Adrenal gland (tissue), 9 donors: ENCODE measurements at regions not wholly inside any gene's neighbourhood (a gene's known extent, or its start where the extent isn't known, plus 50 kb on each side); places are given as distances from the start of the nearest gene placed in this dataset.

ENCODE experiments used
- DNase-seq, 7 donors: peaks; one replicate each; pipeline ENCODE4 v3.0.0-alpha.2; 2019 to 2020
- H3K27ac ChIP-seq, 5 donors: fragments of 200-600 bp; sonication (generic) in 4 of 5; 1 replicate in 3 of 5; 2 replicates in 2 of 5; pipeline versions ENCODE4 v1.5.1 to v1.8.0; 2016 to 2020; ENCODE audit warnings: mild to moderate bottlenecking in 1 of 5
- H3K27me3 ChIP-seq: fragments of 200-600 bp; 2 replicates; pipeline ENCODE4 v1.8.0; 2021
- H3K36me3 ChIP-seq, 2 donors: fragments of 200-600 bp; replicated peaks in 1 of 2; 1 replicate in 1 of 2; 2 replicates in 1 of 2; pipeline versions ENCODE4 v1.5.1 to v1.8.0; 2018 to 2022
- H3K4me1 ChIP-seq, 2 donors: fragments of 200-600 bp; replicated peaks in 1 of 2; 1 replicate in 1 of 2; 2 replicates in 1 of 2; pipeline versions ENCODE4 v1.5.1 to v1.8.0; 2018 to 2021
- H3K4me3 ChIP-seq, 4 donors: fragments of 200-600 bp; sonication (generic) in 3 of 4; one replicate each; pipeline ENCODE4 v1.5.1; 2016 to 2018
- H3K9me3 ChIP-seq, 3 donors: fragments of 200-600 bp; sonication (generic) in 1 of 3; replicated peaks in 1 of 3; 1 replicate in 2 of 3; 2 replicates in 1 of 3; pipeline versions ENCODE4 v1.5.1 to v1.8.0; 2016 to 2021
- CTCF ChIP-seq, 6 experiments: fragments of 450-650 bp in 4 of 6; fragments of 200-600 bp in 2 of 6; sonication (generic) in 1 of 6; IDR thresholded peaks; 1 replicate in 5 of 6; 2 replicates in 1 of 6; pipeline versions ENCODE4 v1.5.1 to v1.8.0; 2016 to 2021; ENCODE audit warnings: antibody characterized with exemption in 6 of 6, mild to moderate bottlenecking in 2 of 6, moderate library complexity in 1 of 6
- POLR2A ChIP-seq, 2 donors: fragments of 450-650 bp; IDR thresholded peaks; one replicate each; pipeline ENCODE4 v1.6.1; 2017; ENCODE audit warnings: antibody characterized with exemption in 2 of 2, mild to moderate bottlenecking in 2 of 2, moderate library complexity in 1 of 2
- WGBS, 4 donors: extraction: QIAGEN DNeasy Blood & Tissue Kit in 2 of 4; methylation state at CpG; one replicate each; pipeline versions ENCODE4 v1.1.5 to v1.1.7; 2013 to 2017; 5-methylcytosine and 5-hydroxymethylcytosine counted together
- intact Hi-C, 2 donors: fragments of 100-400 bp; cut with DNase I; formaldehyde crosslinking; loops; one replicate each; pipeline versions ENCODE4 v1.14.1 to v1.15.0; 2022 to 2023
- donor health status: healthy with polysubstance abuse.
- donor health status: Bipolar disorder and iron deficiency.
- donor health status: DM: yes; HTN: yes; CAD: no.
- donor health status: DM: no; HTN: no; CAD: no.
- donor health status: DM: no; HTN: no; CAD: no.

- Histone ChIP-seq H3K27ac (no peak overlapping the region), H3K4me1 (no peaks in the 10 kb centered on the region), H3K4me3 (no peak overlapping the region), H3K9me3 (no peaks in the 10 kb centered on the region), H3K36me3 (no peaks in the 10 kb centered on the region), H3K27me3 (no peaks in the 10 kb centered on the region)
- TF ChIP-seq CTCF (IDR thresholded peaks at IDR 0.05) (no peak), POLR2A (IDR thresholded peaks at IDR 0.05) (no peak)
- DNase-seq: no peak
- intact Hi-C loops: no loop called here
- 51 to 61% (median 58%) methylated on average over 5 of the region's 5 CpGs for WGBS, 4 donors
Observed at GRCh38 chr10:35705051-35705450, 63.0 kb upstream of the FZD8 start.

DNA sequence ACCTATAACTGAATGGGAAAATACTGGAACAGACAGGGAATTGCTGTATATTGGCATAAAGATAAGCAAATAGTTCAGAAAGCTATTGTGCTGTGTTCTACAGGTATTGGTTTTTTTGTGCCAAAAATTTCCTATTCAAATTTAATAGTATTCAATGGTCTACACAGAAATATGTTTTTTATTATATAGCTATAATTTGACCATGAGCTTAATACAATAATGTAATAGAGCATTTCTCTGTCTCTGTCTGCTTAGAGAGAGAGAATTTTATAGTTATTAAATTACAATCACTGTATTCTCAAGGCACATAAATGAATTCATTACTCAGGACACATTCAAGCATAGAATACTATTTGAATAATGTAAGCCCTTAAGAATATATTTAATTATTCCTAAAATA is 62.3 kb upstream of the FZD8 start:
- Histone ChIP-seq H3K9me3 (no peaks in the 10 kb centered on the region), H3K4me3 (no peak overlapping the region), H3K36me3 (no peaks in the 10 kb centered on the region), H3K27ac (no peak overlapping the region), H3K27me3 (no peaks in the 10 kb centered on the region), H3K4me1 (no peaks in the 10 kb centered on the region)
- intact Hi-C loops: no loop called here
- TF ChIP-seq POLR2A (IDR thresholded peaks at IDR 0.05): no peak
- TF ChIP-seq CTCF (IDR thresholded peaks at IDR 0.05): no peak
- no peak for DNase-seq

GRCh38 chr10:35700487-35700882 is 58.4 kb upstream of the FZD8 start:
- Histone ChIP-seq H3K27me3 (no peaks in the 10 kb centered on the region), H3K4me3 (no peak overlapping the region), H3K36me3 (no peaks in the 10 kb centered on the region), H3K9me3 (no peaks in the 10 kb centered on the region), H3K27ac (no peak overlapping the region), H3K4me1 (no peaks in the 10 kb centered on the region)
- DNase-seq: no peak
- 81 to 87% (median 84%) methylated on average over 12 of the region's 12 CpGs for WGBS, 4 donors
- TF ChIP-seq CTCF (IDR thresholded peaks at IDR 0.05) (no peak), POLR2A (IDR thresholded peaks at IDR 0.05) (no peak)
- intact Hi-C loops: no loop called here

DNA sequence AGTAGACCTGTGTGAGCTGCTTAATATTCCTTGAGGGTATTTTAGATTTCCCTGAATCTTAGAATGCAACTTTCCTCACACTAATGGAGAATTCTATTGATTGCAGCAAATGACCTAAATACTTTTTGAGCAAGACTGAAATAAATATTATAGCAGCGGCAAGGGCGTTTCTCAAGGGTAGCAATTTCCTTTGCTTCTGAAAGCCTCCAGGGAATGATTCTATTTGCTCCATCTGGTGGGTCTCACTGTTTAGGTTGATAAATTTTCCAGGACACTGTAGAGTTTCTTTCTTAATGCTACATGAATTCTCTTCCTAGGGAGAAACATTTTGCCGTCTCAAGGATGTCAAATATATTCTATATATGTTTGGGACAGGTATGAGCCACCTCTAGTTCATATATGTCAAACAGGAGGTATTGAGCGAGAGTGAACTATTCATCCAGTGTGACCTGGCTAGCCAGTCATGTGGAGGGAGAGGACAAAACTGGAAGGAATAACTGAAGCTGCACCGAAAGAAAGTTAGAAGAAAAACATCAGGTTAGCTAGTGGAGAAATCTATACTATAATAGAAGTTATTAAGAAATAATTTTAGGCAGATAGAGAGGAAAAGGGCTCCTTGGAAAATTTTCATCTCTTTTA is 57.9 kb upstream of the FZD8 start:
- Histone ChIP-seq H3K4me1 (no peaks in the 10 kb centered on the region), H3K9me3 (no peaks in the 10 kb centered on the region), H3K27ac (no peak overlapping the region), H3K4me3 (no peak overlapping the region), H3K36me3 (no peaks in the 10 kb centered on the region), H3K27me3 (no peaks in the 10 kb centered on the region)
- WGBS, 4 donors: 80 to 83% (median 82%) methylated on average over 5 of the region's 5 CpGs
- TF ChIP-seq POLR2A (IDR thresholded peaks at IDR 0.05): no peak
- TF ChIP-seq CTCF (IDR thresholded peaks at IDR 0.05): no peak
- intact Hi-C loops: no loop called here
- no peak for DNase-seq
